Panc1 (cell line): ENCODE measurements at regions not wholly inside any gene's neighbourhood (a gene's known extent, or its start where the extent isn't known, plus 50 kb on each side); places are given as distances from the start of the nearest gene placed in this dataset.

Source experiments
- CTCF ChIP-seq: fragments of 450-650 bp; IDR thresholded peaks from 2 replicates; pipeline ENCODE4 v1.5.1; 2017; ENCODE audit warnings: mild to moderate bottlenecking
- POLR2AphosphoS5 ChIP-seq: IDR thresholded peaks from 2 replicates; pipeline ENCODE4 v1.6.1; 2012; ENCODE audit warnings: mild to moderate bottlenecking, low read depth, low read length, moderate library complexity
- SIN3A ChIP-seq: IDR thresholded peaks from 2 replicates; pipeline ENCODE4 v1.6.1; 2012; ENCODE audit warnings: low read depth, mild to moderate bottlenecking, low read length, moderate library complexity, borderline replicate concordance; ENCODE audit not compliant: insufficient read depth

DNA sequence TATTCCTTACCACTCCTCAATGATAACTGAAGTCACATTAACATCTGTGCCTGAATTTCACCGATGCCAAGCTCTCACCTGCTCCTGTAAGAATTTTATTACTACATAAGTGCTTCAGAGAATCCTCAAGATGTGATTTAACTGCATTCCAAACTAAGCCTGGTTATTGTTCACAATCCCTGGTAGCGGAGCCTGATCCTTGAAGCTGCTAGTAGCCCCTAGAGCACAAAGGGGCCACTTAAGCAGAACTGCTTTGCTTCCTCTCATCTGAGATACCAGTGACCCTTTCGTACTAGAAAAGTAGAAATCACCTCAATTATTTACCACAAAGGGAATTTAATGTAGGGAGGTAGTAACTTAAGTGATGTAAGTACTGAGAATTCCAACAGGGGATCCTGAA, 529.6 kb downstream of the CPS1 start:
- TF ChIP-seq CTCF (no peak), POLR2AphosphoS5 (no peak), SIN3A (no peak)
